Right lobe of liver (tissue), 4 donors: ENCODE measurements at regions not wholly inside any gene's neighbourhood (a gene's known extent, or its start where the extent isn't known, plus 50 kb on each side); places are given as distances from the start of the nearest gene placed in this dataset.

ENCODE experiments used
- CTCF ChIP-seq, 4 donors: fragments of 200-600 bp in 3 of 4; fragments of 450-650 bp in 1 of 4; IDR thresholded peaks; one replicate each; pipeline versions ENCODE4 v1.5.1 to v1.8.0; 2016 to 2022; ENCODE audit warnings: antibody characterized with exemption in 4 of 4, mild to moderate bottlenecking in 2 of 4
- POLR2A ChIP-seq: fragments of 450-650 bp; IDR thresholded peaks from one replicate; pipeline ENCODE4 v1.6.1; 2017; ENCODE audit warnings: antibody characterized with exemption, mild to moderate bottlenecking
- donor health status: DM: no; HTN: no; CAD: no.
- donor health status: DM: no; HTN: no; CAD: no.
- donor health status: DM: no; HTN: yes; CAD: no.

GRCh38 chr2:65711863-65712262 is 279.5 kb upstream of the SPRED2 start:
- TF ChIP-seq POLR2A (no peak), CTCF (IDR thresholded peaks at IDR 0.05) (no peak)
